Stomach (tissue), 8 donors: ENCODE measurements at regions not wholly inside any gene's neighbourhood (a gene's known extent, or its start where the extent isn't known, plus 50 kb on each side); places are given as distances from the start of the nearest gene placed in this dataset.
"Not testable (repeated sequence)": the region's sequence is repeated elsewhere in the genome, so short reads cannot be mapped to it uniquely, and the experiment has no call there.

Source experiments
- DNase-seq, 2 donors: peaks; one replicate each; pipeline versions ENCODE4 v3.0.0 to v3.0.0-alpha.2; 2013 to 2019
- H3K27ac ChIP-seq, 5 donors: fragments of 200-600 bp in 4 of 5; sonication (generic) in 4 of 5; one replicate each; pipeline ENCODE4 v1.5.1; 2013 to 2019; ENCODE audit warnings: mild to moderate bottlenecking in 1 of 5, moderate library complexity in 1 of 5
- H3K27me3 ChIP-seq, 3 donors: fragments of 200-600 bp; sonication (generic); one replicate each; pipeline ENCODE4 v1.5.1; 2017 to 2019; ENCODE audit warnings: mixed run types in 1 of 3
- H3K36me3 ChIP-seq, 4 donors: fragments of 200-600 bp; sonication (generic); 1 replicate in 3 of 4; 2 replicates in 1 of 4; pipeline ENCODE4 v1.5.1; 2016 to 2019
- H3K4me1 ChIP-seq, 4 donors: fragments of 200-600 bp; sonication (generic); one replicate each; pipeline ENCODE4 v1.5.1; 2016 to 2019
- H3K4me3 ChIP-seq, 4 donors: fragments of 200-600 bp; sonication (generic) in 3 of 4; one replicate each; pipeline ENCODE4 v1.5.1; 2016 to 2019; ENCODE audit warnings: mild to moderate bottlenecking in 1 of 4
- H3K9me3 ChIP-seq, 4 donors: fragments of 200-600 bp; sonication (generic); one replicate each; pipeline ENCODE4 v1.5.1; 2016 to 2019
- CTCF ChIP-seq, 7 experiments: fragments of 450-650 bp in 4 of 7; fragments of 200-600 bp in 3 of 7; sonication (generic) in 3 of 7; IDR thresholded peaks; one replicate each; pipeline ENCODE4 v1.5.1; 2016 to 2019; ENCODE audit warnings: antibody characterized with exemption in 7 of 7, control low read depth in 2 of 7, mild to moderate bottlenecking in 1 of 7
- EP300 ChIP-seq: sonication (generic); formaldehyde crosslinking; IDR thresholded peaks from one replicate; pipeline ENCODE4 v1.6.1; 2017; ENCODE audit warnings: antibody characterized with exemption
- POLR2A ChIP-seq, 4 donors: fragments of 450-650 bp; IDR thresholded peaks; one replicate each; pipeline ENCODE4 v1.6.1; 2016; ENCODE audit warnings: antibody characterized with exemption in 4 of 4, control low read depth in 2 of 4, mild to moderate bottlenecking in 1 of 4, moderate library complexity in 1 of 4
- POLR2AphosphoS5 ChIP-seq, 3 donors: sonication (generic); formaldehyde crosslinking; IDR thresholded peaks; one replicate each; pipeline ENCODE4 v1.6.1; 2016; ENCODE audit warnings: antibody characterized with exemption in 3 of 3
- WGBS, 5 donors: extraction: QIAGEN DNeasy Blood & Tissue Kit in 3 of 5; methylation state at CpG; one replicate each; pipeline versions ENCODE4 v1.1.5 to v1.1.7; 2013 to 2018; 5-methylcytosine and 5-hydroxymethylcytosine counted together
- intact Hi-C: fragments of 100-400 bp; cut with DNase I; formaldehyde crosslinking; loops from one replicate; pipeline ENCODE4 v1.15.1; 2023; ENCODE audit warnings: low total_unique reads
- donor health status: healthy with polysubstance abuse.
- donor health status: Bipolar disorder and iron deficiency.
- donor health status: healthy.

- H3K27ac ChIP-seq = no peak overlapping the region
- H3K4me1 ChIP-seq = no peaks in the 10 kb centered on the region
- TF ChIP-seq EP300 = no peak
- TF ChIP-seq POLR2A (IDR thresholded peaks at IDR 0.05) = no peak
- intact Hi-C loops = no loop called here
- no peaks in the 10 kb centered on the region for H3K9me3 ChIP-seq
- WGBS, 5 donors = 82 to 89% (median 86%) methylated on average over 2 of the region's 2 CpGs
- DNase-seq = no peak
- H3K27me3 ChIP-seq = no peaks in the 10 kb centered on the region
- no peaks in the 10 kb centered on the region for H3K36me3 ChIP-seq
- no peak overlapping the region for H3K4me3 ChIP-seq
Measured at GRCh38 chr2:142714600-142714999, 162.9 kb upstream of the KYNU start.

GRCh38 chr2:142710336-142710735 lies 167.1 kb upstream of the KYNU start:
- no peak overlapping the region for H3K27ac ChIP-seq
- intact Hi-C loops = no loop called here
- no peaks in the 10 kb centered on the region for H3K27me3 ChIP-seq
- 42 to 68% (median 52%) methylated on average over 1 of the region's 1 CpG for WGBS, 5 donors
- no peak for DNase-seq
- TF ChIP-seq EP300 = no peak
- TF ChIP-seq POLR2AphosphoS5 (IDR thresholded peaks at IDR 0.05) = no peak
- no peaks in the 10 kb centered on the region for H3K4me1 ChIP-seq
- no peaks in the 10 kb centered on the region for H3K36me3 ChIP-seq
- peaks cover 0 to 6% (median 0%) of the 10 kb centered on the region in 4 donors for H3K9me3 ChIP-seq
- no peak overlapping the region for H3K4me3 ChIP-seq

- no peak for DNase-seq
- Histone ChIP-seq H3K4me1 (no peaks in the 10 kb centered on the region), H3K4me3 (no peak overlapping the region), H3K9me3 (peaks cover 0 to 6% (median 0%) of the 10 kb centered on the region in 4 donors), H3K27me3 (no peaks in the 10 kb centered on the region), H3K27ac (no peak overlapping the region), H3K36me3 (no peaks in the 10 kb centered on the region)
- no peak for TF ChIP-seq POLR2A (IDR thresholded peaks at IDR 0.05)
- no peak for TF ChIP-seq EP300
- no peak for TF ChIP-seq POLR2AphosphoS5 (IDR thresholded peaks at IDR 0.05)
- TF ChIP-seq CTCF (IDR thresholded peaks at IDR 0.05) = no peak
- 90 to 95% (median 93%) methylated on average over 14 of the region's 14 CpGs for WGBS, 5 donors
- intact Hi-C loops = no loop called here
Measured at GRCh38 chr2:142707318-142707717, 170.1 kb upstream of the KYNU start.

GRCh38 chr2:142702397-142702796 lies 175.1 kb upstream of the KYNU start:
- DNase-seq, H3K4me1 ChIP-seq, H3K27ac ChIP-seq, H3K27me3 ChIP-seq, H3K36me3 ChIP-seq, H3K4me3 ChIP-seq, intact Hi-C loops: not testable (repeated sequence)
- WGBS, 5 donors = 93 to 100% (median 98%) methylated on average over 1 to 21 of the region's 24 CpGs; no CpG with 5 or more reads in 1 of the 5 donors
- H3K9me3 ChIP-seq = peaks cover 0 to 10% (median 0%) of the 10 kb centered on the region in 4 donors

GRCh38 chr2:142695350-142696257 lies 181.9 kb upstream of the KYNU start:
- H3K27ac ChIP-seq, H3K4me1 ChIP-seq, H3K4me3 ChIP-seq, intact Hi-C loops, H3K27me3 ChIP-seq, H3K9me3 ChIP-seq, H3K36me3 ChIP-seq: not testable (repeated sequence)
- WGBS, 5 donors = 29 to 44% (median 41%) methylated on average over 11 of the region's 11 CpGs
- peak in 1 of 2 donors; percentile 34 for DNase-seq

- H3K9me3 ChIP-seq = peaks cover 0 to 8% (median 0%) of the 10 kb centered on the region in 4 donors
- no peaks in the 10 kb centered on the region for H3K27me3 ChIP-seq
- no peak overlapping the region for H3K4me3 ChIP-seq
- H3K27ac ChIP-seq = no peak overlapping the region
- WGBS, 5 donors = 89 to 98% (median 91%) methylated on average over 1 to 2 of the region's 2 CpGs
- H3K36me3 ChIP-seq = no peaks in the 10 kb centered on the region
- intact Hi-C loops = no loop called here
- H3K4me1 ChIP-seq = peaks cover 0 to 6% (median 0%) of the 10 kb centered on the region in 4 donors
- TF ChIP-seq POLR2AphosphoS5 (IDR thresholded peaks at IDR 0.05) = no peak
- no peak for TF ChIP-seq POLR2A (IDR thresholded peaks at IDR 0.05)
- no peak for DNase-seq
Measured at GRCh38 chr2:142694282-142694681, 183.2 kb upstream of the KYNU start.
